Right atrium auricular region (tissue), 2 donors: ENCODE measurements at regions not wholly inside any gene's neighbourhood (a gene's known extent, or its start where the extent isn't known, plus 50 kb on each side); places are given as distances from the start of the nearest gene placed in this dataset.

Experiments used
- DNase-seq: peaks from one replicate; pipeline ENCODE4 v3.0.0-alpha.2; 2019; ENCODE audit warnings: low spot score
- H3K27ac ChIP-seq, 2 donors: fragments of 200-600 bp; sonication (generic); 1 replicate in 1 of 2; 2 replicates in 1 of 2; pipeline ENCODE4 v1.5.1; 2016 to 2019
- H3K27me3 ChIP-seq, 2 donors: fragments of 200-600 bp; sonication (generic); one replicate each; pipeline versions ENCODE4 v1.5.1 to v1.6.0; 2017 to 2019
- H3K36me3 ChIP-seq: fragments of 200-600 bp; sonication (generic); one replicate; pipeline ENCODE4 v1.5.1; 2016
- H3K4me1 ChIP-seq, 2 donors: fragments of 200-600 bp; sonication (generic); one replicate each; pipeline versions ENCODE4 v1.5.1 to v1.6.0; 2017 to 2019
- H3K4me3 ChIP-seq, 2 donors: fragments of 200-600 bp; sonication (generic); 1 replicate in 1 of 2; 2 replicates in 1 of 2; pipeline ENCODE4 v1.5.1; 2017 to 2019; ENCODE audit warnings: mild to moderate bottlenecking in 1 of 2, moderate library complexity in 1 of 2
- H3K9me3 ChIP-seq, 2 donors: fragments of 200-600 bp; sonication (generic); one replicate each; pipeline ENCODE4 v1.5.1; 2019
- TF ChIP-seq, protein P1 (sequence below), 2 donors: fragments of 200-600 bp; sonication (generic); IDR thresholded peaks; one replicate each; pipeline ENCODE4 v1.5.1; 2019; ENCODE audit warnings: antibody characterized with exemption in 2 of 2

DNA sequence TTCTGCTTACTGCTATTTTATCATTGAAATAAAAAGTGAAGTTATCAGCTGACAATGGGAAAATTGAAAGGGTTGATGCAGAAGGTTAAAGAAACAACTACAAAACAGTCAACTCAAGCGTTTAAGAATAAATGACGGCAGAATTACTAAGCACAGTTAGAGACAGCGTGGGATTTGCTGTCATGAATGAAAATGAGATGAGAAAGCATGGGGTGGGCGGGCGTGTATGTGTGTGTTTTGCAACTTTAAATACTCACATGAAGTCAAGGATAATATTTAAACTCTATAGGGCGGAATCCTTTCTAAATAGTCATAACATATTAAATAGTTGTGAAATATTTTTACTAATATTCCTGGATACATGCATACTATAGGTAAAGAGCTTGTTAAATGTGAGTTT, 450.8 kb downstream of the ETV1 start:
- TF ChIP-seq, protein P1, sequence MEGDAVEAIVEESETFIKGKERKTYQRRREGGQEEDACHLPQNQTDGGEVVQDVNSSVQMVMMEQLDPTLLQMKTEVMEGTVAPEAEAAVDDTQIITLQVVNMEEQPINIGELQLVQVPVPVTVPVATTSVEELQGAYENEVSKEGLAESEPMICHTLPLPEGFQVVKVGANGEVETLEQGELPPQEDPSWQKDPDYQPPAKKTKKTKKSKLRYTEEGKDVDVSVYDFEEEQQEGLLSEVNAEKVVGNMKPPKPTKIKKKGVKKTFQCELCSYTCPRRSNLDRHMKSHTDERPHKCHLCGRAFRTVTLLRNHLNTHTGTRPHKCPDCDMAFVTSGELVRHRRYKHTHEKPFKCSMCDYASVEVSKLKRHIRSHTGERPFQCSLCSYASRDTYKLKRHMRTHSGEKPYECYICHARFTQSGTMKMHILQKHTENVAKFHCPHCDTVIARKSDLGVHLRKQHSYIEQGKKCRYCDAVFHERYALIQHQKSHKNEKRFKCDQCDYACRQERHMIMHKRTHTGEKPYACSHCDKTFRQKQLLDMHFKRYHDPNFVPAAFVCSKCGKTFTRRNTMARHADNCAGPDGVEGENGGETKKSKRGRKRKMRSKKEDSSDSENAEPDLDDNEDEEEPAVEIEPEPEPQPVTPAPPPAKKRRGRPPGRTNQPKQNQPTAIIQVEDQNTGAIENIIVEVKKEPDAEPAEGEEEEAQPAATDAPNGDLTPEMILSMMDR (IDR thresholded peaks at IDR 0.05) = no peak
- no peak overlapping the region for H3K4me3 ChIP-seq
- H3K27me3 ChIP-seq = no peaks in the 10 kb centered on the region
- H3K27ac ChIP-seq = no peak overlapping the region
- DNase-seq = no peak
- H3K36me3 ChIP-seq = no peaks in the 10 kb centered on the region
- H3K9me3 ChIP-seq = no peaks in the 10 kb centered on the region
- no peaks in the 10 kb centered on the region for H3K4me1 ChIP-seq

DNA sequence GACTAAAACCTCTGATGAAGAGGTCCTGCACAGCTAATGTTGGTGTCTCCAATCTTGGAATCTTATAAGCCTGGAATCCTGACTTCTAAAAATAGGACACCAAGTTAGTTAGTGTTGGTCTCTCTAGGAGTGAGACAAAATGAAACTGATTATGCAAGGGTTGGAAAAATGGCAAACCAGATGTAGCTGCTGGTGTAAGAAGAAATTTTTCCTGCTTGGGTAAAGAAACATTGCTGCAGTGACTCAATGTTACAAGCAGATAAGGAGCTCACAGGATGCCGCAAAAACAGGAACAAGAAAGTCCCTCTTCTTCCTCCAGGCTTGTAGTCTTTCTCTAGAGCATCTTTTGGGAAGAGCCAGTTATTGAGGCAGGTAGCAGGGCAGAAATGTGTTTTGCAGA, 449.0 kb downstream of the ETV1 start:
- Histone ChIP-seq H3K27ac (no peak overlapping the region), H3K4me3 (no peak overlapping the region), H3K27me3 (no peaks in the 10 kb centered on the region), H3K4me1 (no peaks in the 10 kb centered on the region), H3K36me3 (no peaks in the 10 kb centered on the region), H3K9me3 (no peaks in the 10 kb centered on the region)
- DNase-seq = no peak
- TF ChIP-seq, protein P1 (IDR thresholded peaks at IDR 0.05) = no peak

DNA sequence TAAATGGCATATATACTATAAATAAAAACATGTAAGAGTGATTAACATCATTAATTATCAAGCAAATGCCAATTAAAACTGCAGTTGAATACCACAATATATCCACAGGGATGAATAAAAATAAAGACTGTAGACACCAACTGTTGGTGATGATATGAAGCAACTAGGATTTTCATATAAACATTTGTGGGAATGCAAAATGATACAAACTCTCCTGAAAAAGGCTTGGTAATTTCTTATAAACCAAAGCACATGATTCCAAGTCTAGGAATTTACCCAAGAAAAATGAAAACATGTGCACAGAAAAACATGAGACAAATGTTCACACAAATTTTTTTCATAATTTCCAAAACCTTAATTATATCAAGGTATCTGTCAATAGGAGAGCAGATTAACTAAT, 448.1 kb downstream of the ETV1 start:
- Histone ChIP-seq H3K36me3 (no peaks in the 10 kb centered on the region), H3K27me3 (no peaks in the 10 kb centered on the region), H3K4me3 (no peak overlapping the region), H3K4me1 (no peaks in the 10 kb centered on the region), H3K9me3 (no peaks in the 10 kb centered on the region), H3K27ac (no peak overlapping the region)
- TF ChIP-seq, protein P1 (IDR thresholded peaks at IDR 0.05) = no peak
- no peak for DNase-seq

DNA sequence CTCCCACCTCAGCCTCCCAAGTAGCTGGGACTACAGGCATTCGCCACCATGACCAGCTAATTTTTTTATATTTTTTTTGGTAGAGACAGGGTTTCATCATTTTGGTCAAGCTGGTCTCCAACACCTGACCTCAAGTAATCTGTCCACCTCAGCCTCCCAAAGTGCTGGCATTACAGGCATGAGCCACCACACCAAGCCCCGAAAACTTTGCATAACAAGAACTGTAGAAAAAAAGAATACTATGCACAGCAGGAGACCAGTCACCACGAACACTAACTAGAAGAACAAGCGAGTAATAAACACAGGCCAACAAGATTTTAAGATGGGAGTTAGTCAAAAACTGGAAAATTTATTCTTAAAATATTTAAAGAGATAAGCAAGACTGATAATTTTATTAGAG, 447.0 kb downstream of the ETV1 start:
- no peaks in the 10 kb centered on the region for H3K36me3 ChIP-seq
- no peaks in the 10 kb centered on the region for H3K27me3 ChIP-seq
- no peak for DNase-seq
- H3K9me3 ChIP-seq = no peaks in the 10 kb centered on the region
- no peak overlapping the region for H3K27ac ChIP-seq
- TF ChIP-seq, protein P1 (IDR thresholded peaks at IDR 0.05) = no peak
- H3K4me1 ChIP-seq = no peaks in the 10 kb centered on the region
- no peak overlapping the region for H3K4me3 ChIP-seq

DNA sequence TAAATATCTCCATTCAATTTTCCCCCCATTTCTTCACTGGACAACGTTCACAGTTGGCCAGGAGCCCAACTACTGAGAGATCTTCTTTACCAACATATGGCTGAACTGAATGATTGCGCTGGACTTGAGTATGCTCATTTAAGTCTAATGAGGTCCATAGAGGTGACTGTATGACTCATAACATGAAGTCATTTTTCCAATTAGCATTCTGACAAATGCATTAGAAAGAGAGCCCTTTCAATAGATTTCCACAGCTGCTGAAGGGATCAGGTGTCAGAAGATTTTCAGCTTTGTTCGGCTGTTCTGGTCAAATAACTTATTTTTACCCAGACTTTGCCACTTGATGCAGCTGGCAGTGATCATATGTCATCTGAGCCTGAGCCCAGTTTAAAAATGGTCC, 438.0 kb downstream of the ETV1 start:
- no peak for DNase-seq
- TF ChIP-seq, protein P1 (IDR thresholded peaks at IDR 0.05) = no peak
- H3K27ac ChIP-seq = no peak overlapping the region
- no peaks in the 10 kb centered on the region for H3K36me3 ChIP-seq
- no peaks in the 10 kb centered on the region for H3K4me1 ChIP-seq
- H3K9me3 ChIP-seq = no peaks in the 10 kb centered on the region
- no peak overlapping the region for H3K4me3 ChIP-seq
- H3K27me3 ChIP-seq = no peaks in the 10 kb centered on the region

DNA sequence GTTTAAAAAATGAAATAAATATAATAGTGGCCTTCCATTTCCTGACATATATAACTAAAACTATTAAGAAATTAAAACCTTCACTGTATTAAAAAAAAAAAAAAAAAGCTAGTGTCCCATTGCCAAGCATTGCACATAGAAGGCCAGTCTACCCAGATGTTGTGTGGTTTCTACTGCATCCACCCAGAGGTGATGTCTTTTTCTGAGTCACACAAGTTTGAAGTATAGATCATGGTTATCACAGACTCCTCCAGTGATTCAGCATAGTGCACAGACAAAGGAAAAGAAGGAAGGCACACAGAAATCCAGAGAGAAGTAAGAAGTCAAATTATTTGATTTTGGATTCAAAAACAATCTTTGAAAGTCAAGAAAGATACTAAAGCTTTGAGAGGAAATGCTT, 429.0 kb downstream of the ETV1 start:
- no peak for DNase-seq
- Histone ChIP-seq H3K27me3 (no peaks in the 10 kb centered on the region), H3K4me1 (no peaks in the 10 kb centered on the region), H3K4me3 (no peak overlapping the region), H3K9me3 (no peaks in the 10 kb centered on the region), H3K36me3 (no peaks in the 10 kb centered on the region), H3K27ac (no peak overlapping the region)
- TF ChIP-seq, protein P1 (IDR thresholded peaks at IDR 0.05) = no peak
